Caco-2 (cell line): ENCODE measurements at regions not wholly inside any gene's neighbourhood (a gene's known extent, or its start where the extent isn't known, plus 50 kb on each side); places are given as distances from the start of the nearest gene placed in this dataset.
A peak's percentile ranks its signal among the peaks of the same experiment; 100 is the strongest.

Experiments
- BruUV-seq: library from RNA; stranded (reverse); fragments of 400-500 nt; replicated peaks from 2 replicates; lab custom pipeline; 2021; lab: Mats Ljungman, UMichigan
- CTCF ChIA-PET: fragments of 300-600 bp; sonication (Branson Sonifier 250); formaldehyde crosslinking; loops from one replicate; lab custom pipeline; 2022; ENCODE audit warnings: antibody characterized with exemption; lab: Charles Lee
- POLR2A ChIA-PET: fragments of 300-600 bp; sonication (Branson Sonifier 250); formaldehyde crosslinking; loops from one replicate; lab custom pipeline; 2022; ENCODE audit warnings: antibody characterized with exemption; lab: Charles Lee
- DNase-seq, 2 experiments: peaks; one replicate each; pipeline versions ENCODE4 v3.0.0 to v3.0.0-alpha.2; 2020 to 2022
- H3K27me3 ChIP-seq: replicated peaks from 2 replicates; pipeline ENCODE4 v1.6.0; 2011; ENCODE audit warnings: low read length; ENCODE audit not compliant: control insufficient read depth, insufficient read depth
- H3K36me3 ChIP-seq: 2 replicates; pipeline ENCODE4 v1.5.1; 2011; ENCODE audit warnings: low read length; ENCODE audit not compliant: control insufficient read depth, insufficient read depth
- H3K4me1 ChIP-seq: fragments of 250-450 bp; sonication (Bioruptor Pico); 2 replicates; pipeline ENCODE4 v1.5.1; 2020; ENCODE audit warnings: mild to moderate bottlenecking
- H3K4me3 ChIP-seq: 2 replicates; pipeline ENCODE4 v1.5.1; 2011; ENCODE audit warnings: low read depth, mild to moderate bottlenecking, control low read depth, low read length
- H3K9me3 ChIP-seq: fragments of 250-450 bp; sonication (Bioruptor Pico); 2 replicates; pipeline ENCODE4 v1.5.1; 2020; ENCODE audit warnings: mild to moderate bottlenecking, moderate library complexity
- H3K27ac Mint-ChIP-seq: one replicate; pipeline ENCODE4 v1.8.0; 2022; ENCODE audit warnings: mixed read lengths; ENCODE audit not compliant: unreplicated experiment
- H3K27me3 Mint-ChIP-seq: one replicate; pipeline ENCODE4 v1.8.0; 2022; ENCODE audit warnings: mixed read lengths; ENCODE audit not compliant: insufficient read depth, unreplicated experiment
- H3K36me3 Mint-ChIP-seq: one replicate; pipeline ENCODE4 v1.8.0; 2022; ENCODE audit warnings: mild to moderate bottlenecking, mixed read lengths; ENCODE audit not compliant: insufficient read depth, unreplicated experiment
- H3K4me1 Mint-ChIP-seq: one replicate; pipeline ENCODE4 v1.8.0; 2022; ENCODE audit warnings: low read depth, mixed read lengths; ENCODE audit not compliant: unreplicated experiment
- H3K4me3 Mint-ChIP-seq: one replicate; pipeline ENCODE4 v1.8.0; 2022; ENCODE audit warnings: mild to moderate bottlenecking, moderate library complexity, mixed read lengths; ENCODE audit not compliant: unreplicated experiment
- H3K9me3 Mint-ChIP-seq: one replicate; pipeline ENCODE4 v1.8.0; 2022; ENCODE audit warnings: mixed read lengths; ENCODE audit not compliant: unreplicated experiment
- CTCF ChIP-seq, 2 experiments: fragments of 200-600 bp in 1 of 2; IDR thresholded peaks; 1 replicate in 1 of 2; 2 replicates in 1 of 2; pipeline versions ENCODE4 v1.5.1 to v1.8.0; 2011 to 2022; ENCODE audit warnings: antibody characterized with exemption in 1 of 2, control low read depth in 1 of 2, inconsistent platforms in 1 of 2, low read depth in 1 of 2, low read length in 1 of 2, mild to moderate bottlenecking in 1 of 2, moderate library complexity in 1 of 2; ENCODE audit not compliant: insufficient read depth in 1 of 2, severe bottlenecking in 1 of 2, unreplicated experiment in 1 of 2
- intact Hi-C: fragments of 100-400 bp; cut with micrococcal nuclease; formaldehyde crosslinking; loops from one replicate; pipeline ENCODE4 v1.10.0; 2022; ENCODE audit not compliant: unreplicated experiment

DNA sequence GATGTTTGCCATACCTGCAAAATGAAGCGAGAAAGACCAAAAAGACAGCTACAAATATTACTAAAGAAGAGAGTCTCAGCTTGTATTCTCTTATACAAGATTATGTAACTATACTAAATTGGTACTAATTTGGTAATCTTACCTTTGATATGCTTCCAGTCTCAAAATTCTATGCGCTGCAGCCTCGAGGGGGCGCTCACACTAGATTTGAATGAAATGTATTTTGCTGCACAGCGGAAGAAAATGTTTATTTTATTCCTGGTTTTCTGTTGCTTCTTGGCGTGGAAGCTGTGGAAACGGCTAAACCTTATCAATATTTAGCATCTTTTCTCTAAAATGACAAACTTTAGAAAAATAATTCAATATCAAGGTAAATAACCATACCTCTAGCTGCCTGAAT, 267.0 kb upstream of the NUDT12 start:
- intact Hi-C loops, result no loop called here
- TF ChIP-seq CTCF (IDR thresholded peaks at IDR 0.05; ENCODE audit: insufficient read depth in 1 of 2, low read depth in 1 of 2, low read length in 1 of 2, severe bottlenecking in 1 of 2, unreplicated experiment in 1 of 2), result peak; percentile 22 to 56
- Mint-ChIP-seq H3K36me3 (no peaks in the 10 kb centered on the region), H3K4me1 (no peaks in the 10 kb centered on the region), H3K9me3 (no peaks in the 10 kb centered on the region), H3K27me3 (peaks cover 8% of the 10 kb centered on the region), H3K27ac (no peak overlapping the region), H3K4me3 (no peak overlapping the region)
- POLR2A ChIA-PET, result no interaction called here
- no peaks in the 10 kb centered on the region for H3K27me3 ChIP-seq
- no peaks in the 10 kb centered on the region for H3K4me1 ChIP-seq
- no peaks in the 10 kb centered on the region for H3K9me3 ChIP-seq
- CTCF ChIA-PET, result no interaction called here
- no peak overlapping the region for H3K4me3 ChIP-seq
- H3K36me3 ChIP-seq, result no peaks in the 10 kb centered on the region
- BruUV-seq, result no TSS peak
- DNase-seq, result peak in 1 of 2 experiments; percentile 23

- Mint-ChIP-seq H3K27me3 (peaks cover 8% of the 10 kb centered on the region), H3K36me3 (no peaks in the 10 kb centered on the region), H3K9me3 (no peaks in the 10 kb centered on the region), H3K4me3 (no peak overlapping the region), H3K4me1 (no peaks in the 10 kb centered on the region), H3K27ac (no peak overlapping the region)
- ChIA-PET CTCF (no interaction called here), POLR2A (no interaction called here)
- no peak for DNase-seq
- BruUV-seq, result no TSS peak
- TF ChIP-seq CTCF (IDR thresholded peaks at IDR 0.05; ENCODE audit: insufficient read depth in 1 of 2, low read depth in 1 of 2, low read length in 1 of 2, severe bottlenecking in 1 of 2, unreplicated experiment in 1 of 2), result no peak
- no peaks in the 10 kb centered on the region for H3K27me3 ChIP-seq
- no peaks in the 10 kb centered on the region for H3K36me3 ChIP-seq
- no peak overlapping the region for H3K4me3 ChIP-seq
- no peaks in the 10 kb centered on the region for H3K4me1 ChIP-seq
- H3K9me3 ChIP-seq, result no peaks in the 10 kb centered on the region
- intact Hi-C loops, result no loop called here
Observed at GRCh38 chr5:103827976-103828375, 265.4 kb upstream of the NUDT12 start.

- Histone ChIP-seq H3K36me3 (no peaks in the 10 kb centered on the region), H3K27me3 (no peaks in the 10 kb centered on the region), H3K4me3 (no peak overlapping the region), H3K9me3 (no peaks in the 10 kb centered on the region), H3K4me1 (no peaks in the 10 kb centered on the region)
- intact Hi-C loops, result no loop called here
- DNase-seq, result no peak
- Mint-ChIP-seq H3K4me1 (no peaks in the 10 kb centered on the region), H3K27me3 (peaks cover 7% of the 10 kb centered on the region), H3K36me3 (no peaks in the 10 kb centered on the region), H3K27ac (no peak overlapping the region), H3K4me3 (no peak overlapping the region), H3K9me3 (no peaks in the 10 kb centered on the region)
- BruUV-seq, result no TSS peak
- TF ChIP-seq CTCF (IDR thresholded peaks at IDR 0.05; ENCODE audit: insufficient read depth in 1 of 2, low read depth in 1 of 2, low read length in 1 of 2, severe bottlenecking in 1 of 2, unreplicated experiment in 1 of 2), result no peak
- CTCF ChIA-PET, result no interaction called here
- POLR2A ChIA-PET, result no interaction called here
Observed at GRCh38 chr5:103821361-103821760, 258.8 kb upstream of the NUDT12 start.
